ENCODE measurements at regions not wholly inside any gene's neighbourhood (a gene's known extent, or its start where the extent isn't known, plus 50 kb on each side); places are given as distances from the start of the nearest gene placed in this dataset.

- CTCF ChIA-PET: no interaction called here
- no peak overlapping the region for H3K4me3 Mint-ChIP-seq
- H3K9me3 Mint-ChIP-seq: peaks cover 10% of the 10 kb centered on the region
- no peak for DNase-seq
- no peak overlapping the region for H3K27ac Mint-ChIP-seq
- H3K36me3 Mint-ChIP-seq: no peaks in the 10 kb centered on the region
- no peaks in the 10 kb centered on the region for H3K4me1 Mint-ChIP-seq
- H3K27me3 Mint-ChIP-seq: no peaks in the 10 kb centered on the region
Measured at GRCh38 chr9:108062680-108063079, 573.1 kb upstream of the KLF4 start.

- Mint-ChIP-seq H3K27me3 (no peaks in the 10 kb centered on the region), H3K27ac (no peak overlapping the region), H3K36me3 (no peaks in the 10 kb centered on the region), H3K4me1 (no peaks in the 10 kb centered on the region), H3K9me3 (peaks cover 6% of the 10 kb centered on the region), H3K4me3 (no peak overlapping the region)
- CTCF ChIA-PET: no interaction called here
- DNase-seq: no peak
Measured at GRCh38 chr9:108060175-108060574, 570.6 kb upstream of the KLF4 start.

- H3K27ac Mint-ChIP-seq: no peak overlapping the region
- no peaks in the 10 kb centered on the region for H3K27me3 Mint-ChIP-seq
- H3K4me1 Mint-ChIP-seq: no peaks in the 10 kb centered on the region
- peaks cover 5% of the 10 kb centered on the region for H3K9me3 Mint-ChIP-seq
- no peaks in the 10 kb centered on the region for H3K36me3 Mint-ChIP-seq
- no peak overlapping the region for H3K4me3 Mint-ChIP-seq
- CTCF ChIA-PET: no interaction called here
- DNase-seq: no peak
Measured at GRCh38 chr9:108058135-108058814, 568.7 kb upstream of the KLF4 start.

- Mint-ChIP-seq H3K36me3 (no peaks in the 10 kb centered on the region), H3K4me1 (no peaks in the 10 kb centered on the region), H3K4me3 (no peak overlapping the region), H3K9me3 (peaks cover 2% of the 10 kb centered on the region), H3K27ac (no peak overlapping the region), H3K27me3 (no peaks in the 10 kb centered on the region)
- no peak for DNase-seq
- CTCF ChIA-PET: no interaction called here
Measured at GRCh38 chr9:108057421-108058134, 568.0 kb upstream of the KLF4 start.

- Mint-ChIP-seq H3K27ac (no peak overlapping the region), H3K27me3 (no peaks in the 10 kb centered on the region), H3K4me3 (no peak overlapping the region), H3K36me3 (no peaks in the 10 kb centered on the region), H3K4me1 (no peaks in the 10 kb centered on the region), H3K9me3 (peaks cover 2% of the 10 kb centered on the region)
- DNase-seq: no peak
- CTCF ChIA-PET: no interaction called here
Measured at GRCh38 chr9:108056805-108057386, 567.3 kb upstream of the KLF4 start.

- H3K4me1 Mint-ChIP-seq: no peaks in the 10 kb centered on the region
- no peak for DNase-seq
- H3K4me3 Mint-ChIP-seq: no peak overlapping the region
- CTCF ChIA-PET: no interaction called here
- H3K9me3 Mint-ChIP-seq: peaks cover 6% of the 10 kb centered on the region
- H3K27ac Mint-ChIP-seq: no peak overlapping the region
- H3K27me3 Mint-ChIP-seq: no peaks in the 10 kb centered on the region
- H3K36me3 Mint-ChIP-seq: no peaks in the 10 kb centered on the region
Measured at GRCh38 chr9:108056084-108056804, 566.7 kb upstream of the KLF4 start.

GRCh38 chr9:108054131-108054630 is 564.6 kb upstream of the KLF4 start:
- H3K4me3 Mint-ChIP-seq: no peak overlapping the region
- no peaks in the 10 kb centered on the region for H3K27me3 Mint-ChIP-seq
- no peak overlapping the region for H3K27ac Mint-ChIP-seq
- H3K4me1 Mint-ChIP-seq: no peaks in the 10 kb centered on the region
- peaks cover 6% of the 10 kb centered on the region for H3K9me3 Mint-ChIP-seq
- CTCF ChIA-PET: no interaction called here
- H3K36me3 Mint-ChIP-seq: no peaks in the 10 kb centered on the region
- no peak for DNase-seq

- CTCF ChIA-PET: no interaction called here
Measured at GRCh38 chr9:108053555-108054061, 564.0 kb upstream of the KLF4 start.

GRCh38 chr9:108052431-108053080 is 563.0 kb upstream of the KLF4 start:
- H3K36me3 Mint-ChIP-seq: no peaks in the 10 kb centered on the region
- DNase-seq: no peak
- no peak overlapping the region for H3K27ac Mint-ChIP-seq
- H3K27me3 Mint-ChIP-seq: no peaks in the 10 kb centered on the region
- H3K9me3 Mint-ChIP-seq: peaks cover 5% of the 10 kb centered on the region
- H3K4me1 Mint-ChIP-seq: no peaks in the 10 kb centered on the region
- CTCF ChIA-PET: no interaction called here
- no peak overlapping the region for H3K4me3 Mint-ChIP-seq

More at GRCh38 chr9:108053555-108054061, 564.0 kb upstream of the KLF4 start:
- H3K27me3 Mint-ChIP-seq: no peaks in the 10 kb centered on the region
- DNase-seq: no peak
- H3K9me3 Mint-ChIP-seq: peaks cover 6% of the 10 kb centered on the region
- no peaks in the 10 kb centered on the region for H3K36me3 Mint-ChIP-seq
- H3K4me1 Mint-ChIP-seq: no peaks in the 10 kb centered on the region
- H3K27ac Mint-ChIP-seq: no peak overlapping the region
- no peak overlapping the region for H3K4me3 Mint-ChIP-seq

- CTCF ChIA-PET: no interaction called here
- Mint-ChIP-seq H3K36me3 (no peaks in the 10 kb centered on the region), H3K9me3 (peaks cover 5% of the 10 kb centered on the region), H3K4me3 (no peak overlapping the region), H3K4me1 (no peaks in the 10 kb centered on the region), H3K27ac (no peak overlapping the region), H3K27me3 (no peaks in the 10 kb centered on the region)
- DNase-seq: no peak
Measured at GRCh38 chr9:108050894-108051293, 561.3 kb upstream of the KLF4 start.

GRCh38 chr9:108049671-108050494 is 560.3 kb upstream of the KLF4 start:
- no peaks in the 10 kb centered on the region for H3K36me3 Mint-ChIP-seq
- no peak overlapping the region for H3K4me3 Mint-ChIP-seq
- no peak for DNase-seq
- no peaks in the 10 kb centered on the region for H3K4me1 Mint-ChIP-seq
- H3K27me3 Mint-ChIP-seq: no peaks in the 10 kb centered on the region
- CTCF ChIA-PET: no interaction called here
- H3K27ac Mint-ChIP-seq: no peak overlapping the region
- H3K9me3 Mint-ChIP-seq: peaks cover 5% of the 10 kb centered on the region

GRCh38 chr9:108049026-108049607 is 559.5 kb upstream of the KLF4 start:
- H3K27ac Mint-ChIP-seq: no peak overlapping the region
- H3K27me3 Mint-ChIP-seq: no peaks in the 10 kb centered on the region
- CTCF ChIA-PET: no interaction called here
- no peak overlapping the region for H3K4me3 Mint-ChIP-seq
- no peak for DNase-seq
- no peaks in the 10 kb centered on the region for H3K36me3 Mint-ChIP-seq
- peaks cover 8% of the 10 kb centered on the region for H3K9me3 Mint-ChIP-seq
- H3K4me1 Mint-ChIP-seq: no peaks in the 10 kb centered on the region

GRCh38 chr9:108048406-108049025 is 558.9 kb upstream of the KLF4 start:
- CTCF ChIA-PET: no interaction called here
- no peaks in the 10 kb centered on the region for H3K4me1 Mint-ChIP-seq
- peaks cover 8% of the 10 kb centered on the region for H3K9me3 Mint-ChIP-seq
- H3K27me3 Mint-ChIP-seq: no peaks in the 10 kb centered on the region
- no peak overlapping the region for H3K27ac Mint-ChIP-seq
- H3K36me3 Mint-ChIP-seq: no peaks in the 10 kb centered on the region
- no peak overlapping the region for H3K4me3 Mint-ChIP-seq
- DNase-seq: no peak
